ENCODE measurements at regions not wholly inside any gene's neighbourhood (a gene's known extent, or its start where the extent isn't known, plus 50 kb on each side); places are given as distances from the start of the nearest gene placed in this dataset.

DNA sequence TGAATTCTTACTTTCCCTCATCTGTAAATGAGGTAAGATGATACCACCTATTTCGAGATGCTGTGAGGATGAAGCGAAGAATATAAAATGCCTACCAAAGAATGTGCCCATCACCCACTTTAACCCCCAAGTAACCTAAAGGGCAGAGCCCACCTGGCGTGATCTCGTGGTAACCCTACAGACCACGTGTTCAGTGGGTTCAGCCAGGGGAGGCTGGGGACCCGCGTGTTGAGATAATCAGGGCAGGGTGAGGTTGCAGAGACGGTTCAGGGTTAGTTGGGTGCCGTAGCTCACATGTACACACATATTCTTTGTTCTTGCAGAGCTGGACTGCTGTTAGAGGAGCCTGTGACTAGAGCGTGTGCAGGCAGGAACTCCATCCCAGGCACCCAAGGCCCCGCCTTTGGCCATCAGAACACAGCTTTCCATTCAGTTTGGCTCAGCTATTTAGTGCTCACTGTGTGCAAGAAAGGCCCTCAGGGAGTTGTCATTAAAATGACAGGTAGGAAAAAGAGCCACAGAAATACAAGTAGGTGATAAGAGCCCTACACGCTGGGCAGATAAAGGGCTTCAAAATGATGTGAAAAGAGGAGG, 56.5 kb upstream of the HAND1 start:
- H3K9ac ChIP-seq (ENCODE audit: insufficient read length), result no peak overlapping the region
- TF ChIP-seq FOXP2 (optimal IDR thresholded peaks at IDR 0.05; ENCODE audit: control extremely low read depth, extremely low read length, insufficient read depth), result no peak
- no peak for TF ChIP-seq EZH2 (IDR thresholded peaks at IDR 0.05)
- TF ChIP-seq POLR2AphosphoS5 (IDR thresholded peaks at IDR 0.05; ENCODE audit: borderline replicate concordance, low read depth, low read length), result no peak
- no peaks in the 10 kb centered on the region for H3K36me3 ChIP-seq (ENCODE audit: insufficient read depth, low read length)
- H3K4me3 ChIP-seq, result no peak overlapping the region
- H3K9me3 ChIP-seq (ENCODE audit: low read depth, low read length), result no peaks in the 10 kb centered on the region
- no peak overlapping the region for H3K27ac ChIP-seq
- no peak for DNase-seq (ENCODE audit: low read depth, low spot score)

DNA sequence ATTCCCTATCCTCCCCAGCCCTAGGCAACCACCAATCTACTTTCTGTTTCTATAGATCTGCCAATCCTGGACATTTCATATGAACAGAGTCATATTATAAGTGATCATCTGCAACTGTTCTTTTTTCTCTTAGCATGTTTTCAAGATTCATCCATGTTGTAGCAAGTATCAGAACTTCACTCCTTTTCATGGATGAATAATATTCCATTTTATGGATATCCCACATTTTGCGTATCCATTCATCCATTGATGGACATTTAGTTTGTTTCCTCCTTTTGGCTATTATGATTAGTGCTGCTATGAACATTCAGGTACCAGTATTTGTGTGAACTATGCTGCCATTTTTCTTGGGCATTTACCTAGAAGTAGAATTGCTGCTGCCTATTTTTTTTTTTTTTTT, 51.3 kb upstream of the HAND1 start:
- no peak for DNase-seq (ENCODE audit: low read depth, low spot score)
- Histone ChIP-seq H3K9ac (ENCODE audit: insufficient read length) (no peak overlapping the region), H3K4me3 (no peak overlapping the region), H3K27ac (no peak overlapping the region), H3K9me3 (ENCODE audit: low read depth, low read length) (no peaks in the 10 kb centered on the region), H3K36me3 (ENCODE audit: insufficient read depth, low read length) (no peaks in the 10 kb centered on the region)
- TF ChIP-seq FOXP2 (optimal IDR thresholded peaks at IDR 0.05; ENCODE audit: control extremely low read depth, extremely low read length, insufficient read depth), result no peak
- TF ChIP-seq POLR2AphosphoS5 (IDR thresholded peaks at IDR 0.05; ENCODE audit: borderline replicate concordance, low read depth, low read length), result no peak
- no peak for TF ChIP-seq EZH2 (IDR thresholded peaks at IDR 0.05)

DNA sequence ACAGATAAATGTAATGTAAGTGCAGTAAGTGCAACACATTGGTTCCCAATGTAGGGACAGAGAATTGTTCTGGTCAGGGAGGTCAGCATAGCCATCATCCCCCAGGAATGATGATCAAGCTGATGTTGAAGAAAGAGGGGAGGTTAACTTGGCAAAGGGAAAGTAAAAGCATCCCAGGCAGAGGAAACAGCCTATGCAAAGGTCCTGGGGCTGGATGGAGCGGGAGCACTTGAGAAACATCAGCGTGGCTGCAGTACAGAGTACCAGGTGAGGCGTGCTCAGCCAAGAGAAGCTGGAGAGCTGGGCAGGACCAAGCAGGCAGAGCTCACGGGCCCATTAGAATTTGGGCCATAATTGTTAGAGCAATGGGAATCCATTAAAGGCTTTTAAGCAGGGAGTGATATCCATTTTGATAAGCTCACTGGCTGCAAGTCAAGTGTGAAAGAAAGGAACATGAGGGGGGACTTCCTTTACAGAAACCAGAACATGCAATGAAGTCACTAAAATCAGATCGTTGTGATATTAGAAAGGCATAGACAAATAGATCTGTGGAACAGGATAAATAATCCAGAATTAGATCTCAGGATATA, 50.1 kb upstream of the HAND1 start:
- no peak for TF ChIP-seq EZH2 (IDR thresholded peaks at IDR 0.05)
- no peak for TF ChIP-seq POLR2AphosphoS5 (IDR thresholded peaks at IDR 0.05; ENCODE audit: borderline replicate concordance, low read depth, low read length)
- TF ChIP-seq FOXP2 (optimal IDR thresholded peaks at IDR 0.05; ENCODE audit: control extremely low read depth, extremely low read length, insufficient read depth), result no peak
- no peak for DNase-seq (ENCODE audit: low read depth, low spot score)
- Histone ChIP-seq H3K4me3 (no peak overlapping the region), H3K9ac (ENCODE audit: insufficient read length) (no peak overlapping the region), H3K27ac (no peak overlapping the region), H3K36me3 (ENCODE audit: insufficient read depth, low read length) (no peaks in the 10 kb centered on the region), H3K9me3 (ENCODE audit: low read depth, low read length) (no peaks in the 10 kb centered on the region)
